ENCODE measurements at regions not wholly inside any gene's neighbourhood (a gene's known extent, or its start where the extent isn't known, plus 50 kb on each side); places are given as distances from the start of the nearest gene placed in this dataset.

DNA sequence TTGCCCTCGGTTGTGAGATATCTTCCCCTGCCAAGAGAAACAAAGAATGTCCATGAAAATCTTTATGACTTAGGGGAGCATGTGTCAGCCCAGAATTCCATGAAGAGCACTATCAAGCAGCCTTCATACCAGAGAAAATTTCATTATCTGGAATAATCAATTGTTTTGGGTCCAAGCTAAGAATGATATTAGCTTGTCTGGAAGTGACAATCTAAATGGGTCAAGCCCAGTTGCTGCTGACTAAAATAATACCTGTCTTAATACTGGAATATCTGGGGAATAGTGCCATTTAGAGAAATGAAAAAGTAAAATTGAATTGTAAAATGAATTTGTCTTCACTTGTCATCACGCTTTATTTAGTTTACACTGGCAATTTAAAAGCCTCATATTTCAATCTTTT is 407.4 kb downstream of the PLA2G4A start:
- Histone ChIP-seq H3K4me1 (ENCODE audit: low read length) (no peaks in the 10 kb centered on the region), H3K9ac (ENCODE audit: low read length) (no peak overlapping the region), H3K36me3 (replicated peaks; ENCODE audit: low read depth, low read length) (no peaks in the 10 kb centered on the region), H3K79me2 (ENCODE audit: low read length) (no peaks in the 10 kb centered on the region), H3K27ac (ENCODE audit: low read length) (no peak overlapping the region), H3K4me2 (ENCODE audit: low read length) (no peak overlapping the region), H4K20me1 (ENCODE audit: insufficient read depth, low read length) (no peaks in the 10 kb centered on the region), H3K9me3 (ENCODE audit: insufficient read depth, low read length) (no peaks in the 10 kb centered on the region), H3K27me3 (ENCODE audit: low read depth, low read length) (no peaks in the 10 kb centered on the region), H2AFZ (ENCODE audit: low read depth, low read length) (no peak overlapping the region), H3K4me3 (ENCODE audit: low read length) (no peak overlapping the region)
- TF ChIP-seq EZH2phosphoT487 (IDR thresholded peaks at IDR 0.05; ENCODE audit: low read depth): no peak
- TF ChIP-seq, protein P1, sequence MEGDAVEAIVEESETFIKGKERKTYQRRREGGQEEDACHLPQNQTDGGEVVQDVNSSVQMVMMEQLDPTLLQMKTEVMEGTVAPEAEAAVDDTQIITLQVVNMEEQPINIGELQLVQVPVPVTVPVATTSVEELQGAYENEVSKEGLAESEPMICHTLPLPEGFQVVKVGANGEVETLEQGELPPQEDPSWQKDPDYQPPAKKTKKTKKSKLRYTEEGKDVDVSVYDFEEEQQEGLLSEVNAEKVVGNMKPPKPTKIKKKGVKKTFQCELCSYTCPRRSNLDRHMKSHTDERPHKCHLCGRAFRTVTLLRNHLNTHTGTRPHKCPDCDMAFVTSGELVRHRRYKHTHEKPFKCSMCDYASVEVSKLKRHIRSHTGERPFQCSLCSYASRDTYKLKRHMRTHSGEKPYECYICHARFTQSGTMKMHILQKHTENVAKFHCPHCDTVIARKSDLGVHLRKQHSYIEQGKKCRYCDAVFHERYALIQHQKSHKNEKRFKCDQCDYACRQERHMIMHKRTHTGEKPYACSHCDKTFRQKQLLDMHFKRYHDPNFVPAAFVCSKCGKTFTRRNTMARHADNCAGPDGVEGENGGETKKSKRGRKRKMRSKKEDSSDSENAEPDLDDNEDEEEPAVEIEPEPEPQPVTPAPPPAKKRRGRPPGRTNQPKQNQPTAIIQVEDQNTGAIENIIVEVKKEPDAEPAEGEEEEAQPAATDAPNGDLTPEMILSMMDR (IDR thresholded peaks at IDR 0.05; ENCODE audit: low read depth, low read length): no peak

DNA sequence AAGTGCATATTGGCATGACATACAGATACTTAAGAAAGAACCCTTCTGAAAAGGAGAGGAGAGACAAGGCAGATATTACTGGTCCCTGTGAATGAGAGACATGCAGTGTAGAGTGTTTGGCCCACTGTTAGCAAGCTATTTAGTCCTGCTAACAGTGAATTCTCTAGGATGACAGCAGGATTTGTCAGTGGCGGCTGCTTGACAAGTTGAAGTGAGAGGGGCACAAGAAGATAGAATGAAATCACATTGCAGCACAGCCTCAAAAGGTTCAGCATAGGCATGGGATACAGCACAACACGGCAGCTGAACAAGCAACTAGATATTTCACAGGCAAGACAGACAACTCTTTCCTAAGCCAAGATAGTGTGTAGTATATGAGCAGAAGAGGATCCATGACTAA is 407.9 kb downstream of the PLA2G4A start:
- H3K9ac ChIP-seq (ENCODE audit: low read length): no peak overlapping the region
- H4K20me1 ChIP-seq (ENCODE audit: insufficient read depth, low read length): no peaks in the 10 kb centered on the region
- H2AFZ ChIP-seq (ENCODE audit: low read depth, low read length): no peak overlapping the region
- no peak overlapping the region for H3K4me2 ChIP-seq (ENCODE audit: low read length)
- H3K9me3 ChIP-seq (ENCODE audit: insufficient read depth, low read length): no peaks in the 10 kb centered on the region
- no peaks in the 10 kb centered on the region for H3K79me2 ChIP-seq (ENCODE audit: low read length)
- no peaks in the 10 kb centered on the region for H3K27me3 ChIP-seq (ENCODE audit: low read depth, low read length)
- H3K4me3 ChIP-seq (ENCODE audit: low read length): no peak overlapping the region
- TF ChIP-seq, protein P1 (IDR thresholded peaks at IDR 0.05; ENCODE audit: low read depth, low read length): no peak
- no peak for TF ChIP-seq EZH2phosphoT487 (IDR thresholded peaks at IDR 0.05; ENCODE audit: low read depth)
- no peaks in the 10 kb centered on the region for H3K4me1 ChIP-seq (ENCODE audit: low read length)
- no peaks in the 10 kb centered on the region for H3K36me3 ChIP-seq (replicated peaks; ENCODE audit: low read depth, low read length)
- no peak overlapping the region for H3K27ac ChIP-seq (ENCODE audit: low read length)

DNA sequence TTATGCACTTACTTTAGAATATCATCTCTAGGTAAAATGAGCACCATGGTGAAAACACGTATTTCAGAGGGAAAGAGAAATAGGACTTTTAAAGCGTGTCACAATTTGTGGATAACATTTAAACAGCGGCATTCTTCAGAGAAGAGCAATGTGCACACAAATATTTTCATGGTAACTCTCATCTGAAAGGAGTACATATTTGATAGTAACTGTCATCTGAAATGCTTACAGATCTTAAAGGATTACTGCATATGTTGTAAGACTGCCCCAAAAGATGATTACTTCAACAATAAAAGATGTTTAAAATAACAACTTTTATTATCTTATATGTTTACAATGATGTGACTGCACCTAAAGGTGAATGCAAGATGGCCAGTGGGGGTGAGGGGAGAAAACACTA is 408.8 kb downstream of the PLA2G4A start:
- no peaks in the 10 kb centered on the region for H3K36me3 ChIP-seq (replicated peaks; ENCODE audit: low read depth, low read length)
- H3K4me3 ChIP-seq (ENCODE audit: low read length): no peak overlapping the region
- no peaks in the 10 kb centered on the region for H4K20me1 ChIP-seq (ENCODE audit: insufficient read depth, low read length)
- H3K27me3 ChIP-seq (ENCODE audit: low read depth, low read length): no peaks in the 10 kb centered on the region
- H3K9me3 ChIP-seq (ENCODE audit: insufficient read depth, low read length): no peaks in the 10 kb centered on the region
- H3K9ac ChIP-seq (ENCODE audit: low read length): no peak overlapping the region
- no peak overlapping the region for H3K4me2 ChIP-seq (ENCODE audit: low read length)
- no peak overlapping the region for H2AFZ ChIP-seq (ENCODE audit: low read depth, low read length)
- H3K4me1 ChIP-seq (ENCODE audit: low read length): no peaks in the 10 kb centered on the region
- no peaks in the 10 kb centered on the region for H3K79me2 ChIP-seq (ENCODE audit: low read length)
- H3K27ac ChIP-seq (ENCODE audit: low read length): no peak overlapping the region
- TF ChIP-seq, protein P1 (IDR thresholded peaks at IDR 0.05; ENCODE audit: low read depth, low read length): no peak
- TF ChIP-seq EZH2phosphoT487 (IDR thresholded peaks at IDR 0.05; ENCODE audit: low read depth): no peak

DNA sequence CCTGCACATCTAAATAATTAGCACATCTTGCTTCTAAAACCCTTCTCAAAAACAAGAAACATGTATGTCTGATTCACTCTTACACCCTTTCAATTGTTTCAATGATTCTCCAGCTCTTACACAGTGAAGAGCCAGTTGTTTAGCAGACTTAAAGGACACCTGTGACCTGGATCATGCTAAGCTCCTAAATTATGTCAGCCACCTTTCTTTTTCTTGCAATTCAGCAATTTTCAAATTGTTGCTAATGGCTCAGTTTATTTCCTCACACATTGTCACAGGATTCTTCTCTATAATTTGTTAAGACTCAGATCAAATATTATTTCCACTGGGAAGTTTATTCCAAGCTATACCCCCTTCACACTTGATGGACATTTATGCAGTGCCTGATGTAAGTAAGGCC is 413.2 kb downstream of the PLA2G4A start:
- Histone ChIP-seq H3K79me2 (ENCODE audit: low read length) (no peaks in the 10 kb centered on the region), H3K36me3 (replicated peaks; ENCODE audit: low read depth, low read length) (peaks cover 4% of the 10 kb centered on the region), H3K27me3 (ENCODE audit: low read depth, low read length) (no peaks in the 10 kb centered on the region), H3K9me3 (ENCODE audit: insufficient read depth, low read length) (no peaks in the 10 kb centered on the region), H3K27ac (ENCODE audit: low read length) (no peak overlapping the region), H3K4me1 (ENCODE audit: low read length) (no peaks in the 10 kb centered on the region), H3K4me3 (ENCODE audit: low read length) (no peak overlapping the region), H4K20me1 (ENCODE audit: insufficient read depth, low read length) (no peaks in the 10 kb centered on the region), H2AFZ (ENCODE audit: low read depth, low read length) (no peak overlapping the region), H3K4me2 (ENCODE audit: low read length) (no peak overlapping the region), H3K9ac (ENCODE audit: low read length) (no peak overlapping the region)
- TF ChIP-seq, protein P1 (IDR thresholded peaks at IDR 0.05; ENCODE audit: low read depth, low read length): no peak
- TF ChIP-seq EZH2phosphoT487 (IDR thresholded peaks at IDR 0.05; ENCODE audit: low read depth): no peak

Measured in OCI-LY3 (cell line).